Stimulated activated CD4-positive, alpha-beta T cell treated with anti-CD3 and anti-CD28 coated beads, Interleukin-1b, Interleukin-23, amount 100 ng/mL, for 24 hours (primary cell): ENCODE measurements at regions not wholly inside any gene's neighbourhood (a gene's known extent, or its start where the extent isn't known, plus 50 kb on each side); places are given as distances from the start of the nearest gene placed in this dataset.

ENCODE experiments used
- DNase-seq, 4 experiments: peaks; one replicate each; pipeline ENCODE4 v3.0.0-alpha.2; 2020; ENCODE audit warnings: low read depth in 4 of 4, low spot score in 1 of 4

GRCh38 chr6:133689863-133690262, 199.1 kb upstream of the TCF21 start:
- DNase-seq = no peak

GRCh38 chr6:133693565-133693964, 195.3 kb upstream of the TCF21 start:
- no peak for DNase-seq

- DNase-seq = no peak
These were observed 191.7 kb upstream of the TCF21 start for GRCh38 chr6:133697185-133697584.

GRCh38 chr6:133697666-133698065, 191.2 kb upstream of the TCF21 start:
- DNase-seq = no peak

GRCh38 chr6:133698272-133698671, 190.6 kb upstream of the TCF21 start:
- DNase-seq = no peak

GRCh38 chr6:133699741-133700385, 189.1 kb upstream of the TCF21 start:
- DNase-seq = no peak

GRCh38 chr6:133701633-133702331, 187.1 kb upstream of the TCF21 start:
- no peak for DNase-seq

- DNase-seq = no peak
These were observed 184.5 kb upstream of the TCF21 start for GRCh38 chr6:133704371-133704770.

- DNase-seq = no peak
These were observed 183.8 kb upstream of the TCF21 start for GRCh38 chr6:133705066-133705465.

- DNase-seq = no peak
These were observed 183.2 kb upstream of the TCF21 start for GRCh38 chr6:133705731-133706130.

GRCh38 chr6:133707456-133707855, 181.5 kb upstream of the TCF21 start:
- no peak for DNase-seq

- DNase-seq = no peak
These were observed 178.1 kb upstream of the TCF21 start for GRCh38 chr6:133710826-133711225.

GRCh38 chr6:133715270-133715669, 173.6 kb upstream of the TCF21 start:
- no peak for DNase-seq

- DNase-seq = no peak
These were observed 164.2 kb upstream of the TCF21 start for GRCh38 chr6:133724726-133725125.

GRCh38 chr6:133726188-133726587, 162.7 kb upstream of the TCF21 start:
- DNase-seq = no peak

GRCh38 chr6:133730881-133731280, 158.0 kb upstream of the TCF21 start:
- DNase-seq = no peak

- no peak for DNase-seq
These were observed 148.7 kb upstream of the TCF21 start for GRCh38 chr6:133740218-133740617.

- no peak for DNase-seq
These were observed 148.1 kb upstream of the TCF21 start for GRCh38 chr6:133740816-133741215.

- no peak for DNase-seq
These were observed 147.5 kb upstream of the TCF21 start for GRCh38 chr6:133741375-133741861.

- DNase-seq = no peak
These were observed 145.3 kb upstream of the TCF21 start for GRCh38 chr6:133743621-133744020.

GRCh38 chr6:133746417-133746770, 142.5 kb upstream of the TCF21 start:
- no peak for DNase-seq

GRCh38 chr6:133748628-133749027, 140.3 kb upstream of the TCF21 start:
- no peak for DNase-seq

- DNase-seq = no peak
These were observed 139.5 kb upstream of the TCF21 start for GRCh38 chr6:133749427-133749826.
